GM21447 (cell line): ENCODE measurements at regions not wholly inside any gene's neighbourhood (a gene's known extent, or its start where the extent isn't known, plus 50 kb on each side); places are given as distances from the start of the nearest gene placed in this dataset.
"Not testable (repeated sequence)": the region's sequence is repeated elsewhere in the genome, so short reads cannot be mapped to it uniquely, and the experiment has no call there.

Experiments used
- ATAC-seq: cut with Tn5 transposase; IDR thresholded peaks from one replicate; pipeline ENCODE4 v1.9.1; 2021; ENCODE audit not compliant: unreplicated experiment

DNA sequence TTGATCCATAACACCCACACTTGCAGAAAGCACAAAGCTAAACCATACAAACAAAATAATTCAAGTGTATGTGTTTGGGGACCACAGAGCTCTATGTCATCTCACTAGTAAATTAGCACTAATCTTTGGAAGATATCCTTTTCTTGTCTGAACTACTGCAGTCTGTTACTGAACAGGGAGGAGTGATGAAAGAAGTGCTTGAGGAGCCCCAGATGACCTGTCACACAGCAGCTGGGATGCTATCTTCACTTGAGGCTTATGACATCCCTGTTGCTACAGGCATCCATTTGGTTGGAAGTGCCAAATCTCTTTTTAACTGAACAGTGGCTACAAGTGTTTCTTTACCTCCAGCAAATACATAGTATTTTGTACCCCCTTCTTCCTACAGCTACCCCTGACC, 386.3 kb upstream of the CHAC2 start:
- no peak for ATAC-seq

DNA sequence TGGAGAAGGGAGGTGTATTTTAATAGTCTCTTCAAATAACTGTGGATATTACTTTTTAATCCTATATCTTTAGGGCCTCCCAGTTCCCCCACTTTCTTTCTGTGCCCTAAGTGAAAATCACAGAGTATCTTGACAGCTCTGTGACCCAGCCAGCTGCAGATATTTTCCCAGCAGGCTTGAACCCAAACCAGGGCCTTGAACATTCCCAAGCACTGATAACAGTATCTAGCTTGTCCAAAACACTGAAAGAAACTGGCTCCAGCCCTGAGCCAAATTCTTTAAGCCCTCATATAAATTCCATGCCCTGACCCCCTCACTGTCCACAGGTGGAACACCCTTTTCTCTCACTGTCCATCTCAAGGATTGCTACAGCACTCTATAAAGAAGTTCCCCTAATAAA, 388.1 kb upstream of the CHAC2 start:
- ATAC-seq = no peak

GRCh38 chr2:53378791-53379190, 388.8 kb upstream of the CHAC2 start:
- no peak for ATAC-seq

GRCh38 chr2:53373126-53373525, 394.5 kb upstream of the CHAC2 start:
- no peak for ATAC-seq

DNA sequence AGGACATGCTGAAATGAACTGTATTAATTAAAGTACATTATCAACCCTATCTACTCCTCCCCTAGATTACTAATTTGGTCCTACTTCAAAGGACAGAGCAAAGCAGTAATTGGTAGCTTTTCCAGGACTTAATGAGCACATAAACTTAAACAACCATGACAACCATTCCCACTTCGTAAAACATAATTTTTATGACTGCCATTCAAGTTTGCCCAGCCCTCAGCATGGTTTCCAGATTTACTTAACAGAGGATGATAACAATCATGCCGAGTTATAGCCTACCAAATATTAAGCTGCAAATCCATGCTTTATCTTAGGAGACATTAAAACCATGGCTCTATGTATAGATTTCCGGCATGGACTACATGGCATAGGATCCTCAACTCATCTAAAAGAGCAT, 401.1 kb upstream of the CHAC2 start:
- no peak for ATAC-seq

DNA sequence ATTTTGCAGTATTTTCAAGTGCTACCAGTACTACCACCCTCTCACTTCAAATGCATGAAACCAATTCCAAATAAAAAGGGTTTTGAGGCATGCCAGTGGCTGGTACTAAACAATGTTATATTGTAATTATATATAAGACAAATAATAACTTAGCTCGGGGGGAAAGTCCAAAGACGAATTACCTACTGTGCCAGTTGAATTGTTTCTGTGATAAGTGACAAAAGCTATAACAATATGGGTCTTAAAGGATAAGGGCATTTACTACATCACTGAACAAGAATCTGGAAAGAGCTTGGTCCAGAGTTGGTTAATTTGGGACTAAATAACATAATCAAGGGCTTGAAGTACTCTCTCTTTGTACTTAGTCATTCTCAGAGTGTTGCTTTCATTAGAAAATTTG, 404.7 kb upstream of the CHAC2 start:
- no peak for ATAC-seq

- no peak for ATAC-seq
Measured at GRCh38 chr2:53356291-53356905, 411.2 kb upstream of the CHAC2 start.

DNA sequence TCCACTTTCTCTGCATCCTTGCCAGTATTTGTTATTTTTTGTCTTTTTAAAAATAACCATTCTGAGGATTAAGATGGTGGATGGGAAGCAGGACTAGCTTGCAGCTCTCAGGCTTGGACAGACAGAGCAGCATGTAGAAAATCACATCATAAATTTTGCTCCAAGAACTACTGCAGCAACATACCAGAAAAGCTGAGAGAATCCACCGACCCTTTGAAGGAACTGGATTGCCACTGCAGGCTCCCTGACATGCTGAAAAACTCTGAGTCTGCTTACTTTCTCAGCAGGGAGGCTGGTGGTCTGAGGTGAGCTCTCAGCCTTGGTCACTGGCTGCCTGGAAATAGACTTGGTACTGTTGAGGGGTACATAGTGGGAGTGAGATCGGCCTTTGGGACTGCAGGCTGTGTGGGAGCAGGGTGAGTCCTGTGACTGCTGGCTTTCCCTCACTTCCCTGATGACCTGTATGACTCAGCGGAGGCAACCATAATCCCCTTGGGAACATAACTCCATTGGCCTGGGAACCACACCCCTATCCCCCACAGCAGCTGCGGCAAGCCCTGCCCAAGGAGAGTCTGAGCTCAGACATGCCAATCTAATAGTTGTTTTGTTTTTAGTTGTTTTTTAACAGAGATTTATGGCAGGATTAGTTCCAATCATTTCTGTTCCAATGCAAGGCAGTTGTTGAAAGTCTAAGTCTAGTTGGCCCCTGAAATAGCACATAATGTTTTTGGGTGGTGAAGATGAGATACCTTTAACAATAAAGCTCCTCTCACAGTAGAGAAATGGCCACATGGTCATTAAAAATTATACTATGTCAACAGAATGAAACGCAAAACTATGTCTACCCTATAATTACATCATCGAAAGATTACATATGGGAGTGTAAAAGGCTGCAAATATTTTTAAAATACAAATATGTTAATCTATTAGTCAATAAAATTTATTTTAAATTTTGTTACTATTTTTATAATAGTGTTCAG, 414.2 kb upstream of the CHAC2 start:
- ATAC-seq = no peak

DNA sequence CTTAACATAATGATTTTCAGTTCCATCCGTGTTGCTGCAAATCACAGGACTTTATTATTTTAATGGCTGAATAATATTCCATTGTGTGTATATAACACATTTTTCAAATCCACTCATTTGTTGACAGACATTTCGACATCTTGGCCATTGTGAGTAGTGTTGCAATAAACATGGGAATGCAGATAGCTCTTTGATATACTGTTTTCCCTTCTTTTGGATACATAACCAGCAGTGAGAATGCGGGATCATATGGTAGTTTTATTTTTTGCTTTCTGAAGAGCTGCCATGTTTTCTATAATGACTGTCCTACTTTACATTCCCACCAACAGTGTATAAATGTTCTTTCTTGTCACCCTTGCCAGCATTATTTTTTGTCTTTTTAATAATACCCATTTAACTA, 420.3 kb upstream of the CHAC2 start:
- ATAC-seq = no peak

DNA sequence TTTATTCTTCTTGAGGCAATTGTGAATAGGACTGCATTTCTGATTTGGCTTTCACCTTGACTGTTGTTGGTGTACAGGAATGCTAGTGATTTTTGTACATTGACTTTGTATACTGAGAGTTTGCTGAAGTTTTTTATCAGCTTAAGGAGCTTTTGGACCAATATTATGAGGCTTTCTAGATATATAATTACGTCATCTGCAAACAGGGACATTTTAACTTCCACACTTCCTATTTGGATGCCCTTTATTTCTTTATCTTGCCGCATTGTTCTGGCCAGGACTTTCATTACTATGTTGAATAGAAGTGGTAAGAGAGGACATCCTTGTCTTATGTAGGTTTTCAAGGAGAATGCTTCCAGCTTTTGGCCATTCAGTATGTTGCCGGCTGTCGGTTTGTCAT, 425.4 kb upstream of the CHAC2 start:
- no peak for ATAC-seq

DNA sequence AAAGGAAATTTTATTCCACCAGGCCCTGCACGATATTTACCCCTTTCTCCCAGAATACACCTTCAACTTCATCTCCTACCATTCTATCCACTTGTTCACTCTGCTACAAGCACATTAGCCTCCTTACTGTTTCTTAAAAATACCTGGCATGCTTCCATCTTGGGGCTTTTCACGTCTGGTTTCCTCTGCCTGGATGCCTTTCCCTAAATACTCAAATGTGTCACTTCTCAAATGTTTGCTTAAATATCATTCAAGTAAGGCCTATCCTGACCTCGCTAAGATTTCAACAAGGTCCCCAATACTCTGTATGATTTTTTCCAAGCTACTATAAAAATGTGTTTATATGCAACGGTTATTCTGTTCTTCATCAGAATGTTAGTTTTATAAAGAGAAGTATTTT, 433.0 kb upstream of the CHAC2 start:
- ATAC-seq = no peak

DNA sequence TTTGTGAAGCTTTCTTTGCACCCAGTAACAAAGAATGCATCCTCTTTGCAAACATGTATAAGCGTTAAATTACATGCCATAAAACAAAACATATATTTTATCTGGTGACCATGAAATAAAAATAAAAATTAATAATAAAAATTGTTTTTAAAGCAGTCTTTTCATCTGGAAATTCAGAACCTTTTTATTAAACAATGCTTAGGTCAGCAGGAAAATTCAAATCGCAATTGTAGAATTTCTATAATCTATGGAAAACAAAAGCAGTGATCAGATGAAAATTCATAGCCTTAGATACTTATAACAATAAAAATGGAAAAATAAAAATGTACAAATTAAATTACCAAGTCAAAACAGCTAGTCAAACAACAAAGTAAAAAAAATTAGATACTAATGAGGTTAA, 435.9 kb upstream of the CHAC2 start:
- no peak for ATAC-seq

DNA sequence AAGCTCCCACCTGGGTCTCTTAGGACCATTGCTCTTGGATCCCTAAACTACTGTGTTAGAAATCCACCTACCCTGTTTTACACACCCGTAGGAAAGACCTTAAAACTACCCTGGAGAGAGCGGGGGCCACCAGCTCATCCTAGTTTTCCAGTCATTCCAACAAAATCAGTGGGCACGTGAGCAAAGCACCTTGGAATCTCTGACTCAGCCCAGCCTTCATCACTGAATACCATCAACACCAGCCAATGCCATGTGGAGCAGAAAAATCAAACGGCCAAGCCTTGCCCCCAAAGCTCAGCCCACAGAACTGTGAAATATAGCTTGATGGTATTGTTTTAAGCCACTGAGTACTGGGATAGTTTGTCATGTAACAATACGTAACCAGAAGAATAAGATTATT, 449.7 kb upstream of the CHAC2 start:
- ATAC-seq = no peak

DNA sequence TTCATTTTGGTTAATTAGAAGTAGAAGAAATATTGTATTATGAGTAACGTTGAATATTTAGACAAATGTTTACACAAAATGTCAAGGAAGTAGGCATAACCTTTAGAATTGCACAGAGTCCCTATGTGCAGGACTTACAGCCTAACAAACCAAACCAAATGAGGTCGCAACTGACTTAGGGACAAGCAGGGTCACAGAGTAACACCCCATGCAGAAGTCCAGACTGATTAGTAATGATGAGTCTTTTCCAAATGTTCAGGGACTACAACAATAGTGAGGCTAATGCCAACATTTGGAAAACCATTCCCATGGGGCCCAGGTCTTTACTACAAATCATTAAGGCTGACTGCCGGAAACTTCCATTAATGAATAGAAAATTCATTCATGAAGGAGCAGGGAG, 452.5 kb upstream of the CHAC2 start:
- no peak for ATAC-seq

GRCh38 chr2:53314718-53315117, 452.9 kb upstream of the CHAC2 start:
- no peak for ATAC-seq

DNA sequence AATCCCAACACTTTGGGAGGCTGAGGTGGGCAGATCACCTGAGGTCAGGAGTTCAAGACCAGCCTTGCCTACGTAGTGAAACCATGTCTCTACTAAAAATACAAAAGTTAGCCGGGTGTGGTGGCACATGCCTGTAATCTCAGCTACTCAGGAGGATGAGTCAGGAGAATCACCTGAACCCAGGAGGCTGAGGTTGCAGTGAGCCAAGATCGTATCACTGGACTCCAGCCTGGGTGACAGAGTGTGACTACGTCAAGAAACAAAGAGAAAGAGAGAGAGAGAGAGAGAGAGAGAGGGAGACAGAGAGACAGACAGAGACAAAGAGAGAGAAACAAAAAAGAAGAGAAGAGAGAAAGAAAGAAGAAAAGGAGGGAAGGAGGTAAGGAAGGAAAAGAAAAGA, 454.0 kb upstream of the CHAC2 start:
- not testable (repeated sequence) for ATAC-seq

GRCh38 chr2:53312721-53313120, 454.9 kb upstream of the CHAC2 start:
- no peak for ATAC-seq

- no peak for ATAC-seq
Measured at GRCh38 chr2:53312181-53312580, 455.4 kb upstream of the CHAC2 start.

DNA sequence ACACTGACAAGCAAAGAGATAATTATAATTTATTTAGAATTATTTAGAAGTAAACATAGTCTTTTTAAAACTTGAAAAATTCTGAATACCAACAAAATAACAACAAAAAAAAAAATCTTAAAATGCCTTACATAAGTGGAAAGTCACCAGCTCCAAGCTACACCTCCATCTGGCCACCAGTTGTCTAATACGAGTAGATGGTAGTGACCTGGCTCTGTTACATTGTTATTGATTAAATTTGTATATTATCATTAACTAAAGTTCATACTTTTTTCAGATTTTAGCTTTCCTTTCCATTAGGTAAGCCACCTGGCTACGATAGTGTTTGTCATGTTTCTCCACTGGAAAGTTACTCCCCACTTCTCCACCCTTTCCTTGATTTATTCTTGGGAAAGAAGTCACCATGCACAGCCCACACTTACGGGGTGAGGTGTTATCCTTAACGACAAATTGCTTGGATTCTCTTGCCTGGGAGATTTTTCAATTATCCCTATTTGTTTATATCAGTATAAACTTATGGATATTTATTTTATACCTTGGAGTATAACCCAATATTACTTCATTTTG, 464.5 kb upstream of the CHAC2 start:
- ATAC-seq = no peak

GRCh38 chr2:53302455-53302854, 465.1 kb upstream of the CHAC2 start:
- ATAC-seq = no peak

GRCh38 chr2:53289309-53290006, 478.1 kb upstream of the CHAC2 start:
- ATAC-seq = no peak

DNA sequence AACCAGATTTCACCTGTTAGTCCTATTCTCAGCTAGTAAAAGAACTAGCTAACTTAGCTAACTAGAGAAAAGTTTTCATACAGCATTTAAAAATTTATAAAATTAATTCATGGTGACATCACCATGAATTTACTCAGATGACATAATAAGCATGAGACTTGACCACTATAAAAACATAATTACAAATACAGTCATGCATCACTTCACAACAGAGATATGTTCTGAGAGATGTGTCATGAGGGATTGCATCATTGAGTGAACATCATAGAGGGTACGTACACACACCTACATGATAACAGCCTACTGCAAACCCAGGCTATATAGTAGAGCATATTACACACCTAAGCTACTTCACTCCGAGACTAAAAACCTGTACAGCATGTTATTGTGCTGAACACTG, 481.3 kb upstream of the CHAC2 start:
- ATAC-seq = no peak
